ENCODE measurements at regions not wholly inside any gene's neighbourhood (a gene's known extent, or its start where the extent isn't known, plus 50 kb on each side); places are given as distances from the start of the nearest gene placed in this dataset.

- DNase-seq: no peak
- H3K36me3 ChIP-seq: no peaks in the 10 kb centered on the region
- peaks cover 0 to 48% (median 33%) of the 10 kb centered on the region in 8 donors for H3K9me3 ChIP-seq
- no peak overlapping the region for H3K4me3 ChIP-seq
- no peak overlapping the region for H3K27ac ChIP-seq
- no peak for TF ChIP-seq POLR2A (IDR thresholded peaks at IDR 0.05)
- TF ChIP-seq POLR2AphosphoS5 (IDR thresholded peaks at IDR 0.05): no peak
- TF ChIP-seq, protein P1, sequence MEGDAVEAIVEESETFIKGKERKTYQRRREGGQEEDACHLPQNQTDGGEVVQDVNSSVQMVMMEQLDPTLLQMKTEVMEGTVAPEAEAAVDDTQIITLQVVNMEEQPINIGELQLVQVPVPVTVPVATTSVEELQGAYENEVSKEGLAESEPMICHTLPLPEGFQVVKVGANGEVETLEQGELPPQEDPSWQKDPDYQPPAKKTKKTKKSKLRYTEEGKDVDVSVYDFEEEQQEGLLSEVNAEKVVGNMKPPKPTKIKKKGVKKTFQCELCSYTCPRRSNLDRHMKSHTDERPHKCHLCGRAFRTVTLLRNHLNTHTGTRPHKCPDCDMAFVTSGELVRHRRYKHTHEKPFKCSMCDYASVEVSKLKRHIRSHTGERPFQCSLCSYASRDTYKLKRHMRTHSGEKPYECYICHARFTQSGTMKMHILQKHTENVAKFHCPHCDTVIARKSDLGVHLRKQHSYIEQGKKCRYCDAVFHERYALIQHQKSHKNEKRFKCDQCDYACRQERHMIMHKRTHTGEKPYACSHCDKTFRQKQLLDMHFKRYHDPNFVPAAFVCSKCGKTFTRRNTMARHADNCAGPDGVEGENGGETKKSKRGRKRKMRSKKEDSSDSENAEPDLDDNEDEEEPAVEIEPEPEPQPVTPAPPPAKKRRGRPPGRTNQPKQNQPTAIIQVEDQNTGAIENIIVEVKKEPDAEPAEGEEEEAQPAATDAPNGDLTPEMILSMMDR (IDR thresholded peaks at IDR 0.05 in 8 of 11, conservative IDR thresholded peaks at IDR 0.05 in 3 of 11): no peak
- H3K4me1 ChIP-seq: no peaks in the 10 kb centered on the region
- intact Hi-C loops (cut with DNase I; ENCODE audit: low total_unique reads): no loop called here
- no peaks in the 10 kb centered on the region for H3K27me3 ChIP-seq (replicated peaks in 1 of 7)
- 87 to 100% (median 88%) methylated on average over 2 of the region's 2 CpGs for WGBS, 5 donors
These were observed 438.7 kb downstream of the KIF2B start for GRCh38 chr17:54261465-54261864.

DNA sequence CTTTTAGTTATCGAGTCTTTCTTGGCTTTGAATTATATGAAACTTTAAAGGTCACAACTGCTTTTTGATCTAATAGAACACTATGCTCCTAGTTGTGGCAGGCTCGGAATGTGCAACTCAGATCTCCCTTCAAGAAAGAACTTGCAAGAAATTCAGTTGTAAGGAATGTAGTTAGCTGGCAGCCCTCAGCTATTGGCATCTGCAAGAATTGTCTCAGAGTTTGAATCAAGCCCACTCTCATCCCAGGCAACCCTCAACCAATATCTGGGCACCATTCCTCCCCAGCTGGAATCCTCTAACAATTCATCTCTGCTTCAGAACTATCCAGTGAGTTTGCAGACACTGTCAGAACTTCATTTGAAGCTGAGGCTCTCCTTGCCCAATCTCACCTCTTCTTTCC is 447.2 kb downstream of the KIF2B start:
- Histone ChIP-seq H3K27ac (no peak overlapping the region), H3K9me3 (peaks cover 0 to 33% (median 16%) of the 10 kb centered on the region in 8 donors), H3K4me3 (no peak overlapping the region), H3K4me1 (no peaks in the 10 kb centered on the region), H3K27me3 (replicated peaks in 1 of 7) (no peaks in the 10 kb centered on the region), H3K36me3 (no peaks in the 10 kb centered on the region)
- intact Hi-C loops (cut with DNase I; ENCODE audit: low total_unique reads): no loop called here
- TF ChIP-seq, protein P1 (IDR thresholded peaks at IDR 0.05 in 8 of 11, conservative IDR thresholded peaks at IDR 0.05 in 3 of 11): no peak
- no peak for DNase-seq
- WGBS, 5 donors: 70 to 85% (median 79%) methylated on average over 2 of the region's 2 CpGs

DNA sequence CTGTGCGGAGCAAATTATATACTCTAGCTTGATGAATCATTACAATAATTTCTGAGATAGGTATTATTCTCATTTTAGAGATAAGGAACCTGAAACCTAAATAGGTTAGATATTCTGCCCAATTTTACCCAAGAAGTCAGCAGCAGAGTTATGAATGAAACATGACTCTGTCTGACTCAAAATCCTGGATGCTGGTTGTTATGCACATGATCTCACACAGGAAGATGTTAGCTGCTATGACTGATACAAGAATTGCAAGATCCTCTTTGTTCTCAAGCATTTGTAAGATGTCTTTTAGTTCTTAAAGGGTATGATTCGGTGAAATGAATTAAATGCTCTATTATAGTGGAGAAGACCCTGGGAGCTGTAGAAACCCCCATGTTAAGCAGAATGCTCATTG is 447.8 kb downstream of the KIF2B start:
- no peak for TF ChIP-seq POLR2AphosphoS5 (IDR thresholded peaks at IDR 0.05)
- no peak for TF ChIP-seq POLR2A (IDR thresholded peaks at IDR 0.05)
- TF ChIP-seq, protein P1 (IDR thresholded peaks at IDR 0.05 in 8 of 11, conservative IDR thresholded peaks at IDR 0.05 in 3 of 11): no peak
- Histone ChIP-seq H3K27ac (no peak overlapping the region), H3K4me1 (no peaks in the 10 kb centered on the region), H3K4me3 (no peak overlapping the region), H3K27me3 (replicated peaks in 1 of 7) (no peaks in the 10 kb centered on the region), H3K36me3 (no peaks in the 10 kb centered on the region), H3K9me3 (peaks cover 0 to 27% (median 10%) of the 10 kb centered on the region in 8 donors)
- WGBS, 5 donors: 83 to 94% (median 89%) methylated on average over 2 of the region's 2 CpGs
- no peak for DNase-seq
- intact Hi-C loops (cut with DNase I; ENCODE audit: low total_unique reads): no loop called here

GRCh38 chr17:54277868-54278267 is 455.1 kb downstream of the KIF2B start:
- Histone ChIP-seq H3K4me1 (no peaks in the 10 kb centered on the region), H3K27ac (no peak overlapping the region), H3K4me3 (no peak overlapping the region), H3K9me3 (peaks cover 0 to 3% (median 0%) of the 10 kb centered on the region in 8 donors), H3K36me3 (no peaks in the 10 kb centered on the region), H3K27me3 (replicated peaks in 1 of 7) (no peaks in the 10 kb centered on the region)
- TF ChIP-seq POLR2AphosphoS5 (IDR thresholded peaks at IDR 0.05) (no peak), POLR2A (IDR thresholded peaks at IDR 0.05) (no peak)
- TF ChIP-seq, protein P1 (IDR thresholded peaks at IDR 0.05 in 8 of 11, conservative IDR thresholded peaks at IDR 0.05 in 3 of 11): no peak
- intact Hi-C loops (cut with DNase I; ENCODE audit: low total_unique reads): no loop called here
- DNase-seq: no peak
